Activated CD4-positive, CD25-positive, alpha-beta regulatory T cell treated with anti-CD3 and anti-CD28 coated beads, Interleukin-2, amount 50 U/mL, for 72 hours (primary cell): ENCODE measurements at regions not wholly inside any gene's neighbourhood (a gene's known extent, or its start where the extent isn't known, plus 50 kb on each side); places are given as distances from the start of the nearest gene placed in this dataset.

Source experiments
- DNase-seq: peaks from one replicate; pipeline ENCODE4 v3.0.0; 2021

DNA sequence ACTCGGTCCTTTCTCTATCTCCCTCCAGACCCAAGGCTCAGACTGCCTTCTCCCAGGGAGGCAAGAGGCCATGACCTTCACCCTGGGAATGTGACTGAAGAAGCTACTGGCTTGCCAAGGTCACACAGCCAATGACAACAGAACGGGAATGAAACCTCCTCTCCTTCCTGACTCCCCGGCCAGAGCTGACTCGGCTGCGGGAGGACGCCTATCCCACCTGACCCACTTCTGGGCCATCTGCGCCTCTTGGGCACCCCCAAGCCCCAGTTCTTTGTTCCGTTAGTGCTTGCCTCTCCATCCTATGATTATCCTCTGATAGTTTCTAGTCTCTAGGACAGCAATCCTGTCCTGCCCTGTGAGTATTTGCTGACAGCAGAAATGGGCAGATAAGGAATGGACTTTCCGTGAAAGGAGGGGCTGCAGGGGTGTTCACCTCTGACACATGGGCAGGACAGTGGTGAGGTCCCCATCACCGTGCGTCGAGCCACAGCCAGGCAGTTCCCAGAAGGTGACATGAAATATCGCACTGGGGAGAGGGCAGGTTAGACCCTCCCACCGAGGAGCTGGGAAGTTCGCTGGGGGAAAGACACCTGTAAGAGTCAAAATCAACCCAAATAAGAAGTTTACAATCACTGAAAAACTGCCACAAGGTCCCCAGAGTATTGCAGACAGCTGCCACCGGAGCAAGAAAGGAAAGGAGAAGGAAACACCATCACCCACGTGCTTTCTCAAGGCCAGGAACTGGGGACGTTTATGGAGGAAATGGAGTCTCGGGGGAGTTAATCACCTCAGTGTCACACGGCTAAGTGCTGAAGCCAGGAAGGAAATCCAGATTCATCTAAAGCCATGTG, 63.0 kb downstream of the INSIG1 start:
- DNase-seq, result no peak

- no peak for DNase-seq
These were observed 63.6 kb downstream of the INSIG1 start for GRCh38 chr7:155361346-155361680.

DNA sequence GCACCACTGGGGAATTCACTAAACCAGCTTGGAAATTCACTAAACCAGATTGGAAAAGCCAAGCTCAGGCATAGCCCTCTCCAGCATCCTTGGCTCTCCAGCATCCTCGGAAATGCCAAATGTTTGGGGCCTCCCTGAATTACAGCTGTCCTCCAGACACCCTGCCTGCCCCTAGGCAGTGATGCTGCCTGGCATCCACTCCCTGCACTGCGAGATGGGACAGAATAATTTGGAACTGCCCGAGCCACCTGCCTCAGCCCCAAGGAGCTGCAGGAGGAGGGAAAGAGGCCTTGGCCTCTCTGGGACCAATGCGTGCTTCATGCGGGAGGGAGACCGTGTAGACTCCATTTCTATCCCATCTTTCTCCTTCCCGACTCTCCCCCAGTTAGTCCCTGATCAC, 64.3 kb downstream of the INSIG1 start:
- DNase-seq, result no peak

- DNase-seq, result no peak
These were observed 64.9 kb downstream of the INSIG1 start for GRCh38 chr7:155362380-155363145.

GRCh38 chr7:155363146-155363539, 65.5 kb downstream of the INSIG1 start:
- DNase-seq, result no peak

- DNase-seq, result no peak
These were observed 66.3 kb downstream of the INSIG1 start for GRCh38 chr7:155363852-155364600.

DNA sequence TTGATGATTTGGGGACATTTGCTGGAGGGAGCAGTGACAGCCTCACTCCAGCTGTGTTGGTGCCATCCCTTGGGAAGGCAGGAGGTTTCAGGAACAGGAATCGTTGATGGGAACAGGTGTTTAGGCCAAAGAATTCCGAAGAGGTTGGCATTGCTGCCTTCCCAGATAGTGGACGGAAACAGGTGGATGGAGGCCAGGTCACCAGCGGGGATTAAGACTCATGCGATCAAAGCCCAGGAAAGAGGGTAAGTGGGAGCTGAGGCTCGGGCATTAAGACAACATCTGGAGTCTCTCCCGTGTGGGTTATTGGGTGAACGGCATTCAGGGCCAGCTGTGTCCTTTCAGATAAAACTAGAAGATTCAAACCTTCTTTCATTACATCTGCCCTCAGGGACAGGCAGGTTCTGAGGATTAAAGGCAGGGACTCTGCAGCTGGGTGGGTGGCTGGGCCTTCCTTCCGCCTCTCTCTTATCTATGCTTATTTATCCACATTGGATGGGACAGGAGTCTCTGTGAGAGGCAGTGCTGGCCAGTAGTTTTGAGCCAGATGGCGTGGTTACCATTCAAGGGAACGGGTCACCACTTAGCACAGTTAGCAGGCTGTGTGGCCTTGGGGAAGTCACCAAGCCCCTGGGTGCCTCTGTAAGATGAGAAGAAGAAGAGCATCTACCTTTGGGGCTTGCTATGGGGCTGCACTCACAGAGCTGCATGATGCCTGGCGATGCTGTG, 67.6 kb downstream of the INSIG1 start:
- DNase-seq, result no peak

GRCh38 chr7:155368894-155369600, 71.4 kb downstream of the INSIG1 start:
- DNase-seq, result no peak

DNA sequence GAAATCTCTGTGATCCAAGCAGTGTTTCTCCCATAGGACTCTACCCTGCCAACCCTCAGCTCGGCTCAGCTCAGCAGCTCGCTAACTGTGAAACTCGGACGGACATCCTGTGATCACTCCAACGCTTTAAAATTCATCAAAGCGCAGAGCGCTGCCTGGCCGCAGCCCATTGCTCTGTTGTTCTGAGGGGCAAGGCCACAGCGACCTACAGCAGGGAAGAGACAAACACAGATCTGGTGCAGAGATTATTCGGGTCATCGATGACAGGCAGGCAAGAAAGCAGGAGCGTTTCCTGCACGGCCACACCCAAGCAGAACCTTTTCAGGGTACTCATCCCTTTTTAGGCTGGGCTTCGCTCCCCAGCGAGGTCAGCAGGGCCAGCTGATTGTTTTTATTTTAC, 72.1 kb downstream of the INSIG1 start:
- no peak for DNase-seq

DNA sequence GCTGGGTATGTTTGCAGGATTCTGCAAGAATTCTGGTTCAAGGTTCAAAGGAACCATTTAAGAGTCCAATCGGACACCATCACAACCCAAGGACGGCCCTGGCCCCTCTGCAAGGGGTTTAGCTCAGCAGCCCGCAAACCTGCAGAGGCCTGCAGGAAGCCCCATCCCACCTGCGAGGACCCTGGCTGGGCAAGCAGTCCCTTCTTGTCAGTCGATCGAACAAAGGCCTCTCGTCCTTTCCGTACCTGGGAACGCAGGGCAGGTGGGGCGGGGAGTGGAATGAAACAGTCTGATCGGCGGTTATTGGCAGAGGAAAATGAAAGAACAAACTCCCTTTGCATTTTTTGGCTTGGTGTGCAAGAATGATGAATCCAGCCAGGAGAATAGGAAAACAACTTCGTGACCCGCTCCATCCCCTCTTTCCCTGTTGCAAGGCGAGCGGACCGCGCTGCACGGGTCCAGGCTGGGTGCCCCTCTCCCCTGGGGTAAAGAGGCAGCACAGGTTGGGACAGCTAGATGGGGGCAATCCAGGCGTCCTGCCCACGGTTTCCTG, 73.7 kb downstream of the INSIG1 start:
- DNase-seq, result no peak

DNA sequence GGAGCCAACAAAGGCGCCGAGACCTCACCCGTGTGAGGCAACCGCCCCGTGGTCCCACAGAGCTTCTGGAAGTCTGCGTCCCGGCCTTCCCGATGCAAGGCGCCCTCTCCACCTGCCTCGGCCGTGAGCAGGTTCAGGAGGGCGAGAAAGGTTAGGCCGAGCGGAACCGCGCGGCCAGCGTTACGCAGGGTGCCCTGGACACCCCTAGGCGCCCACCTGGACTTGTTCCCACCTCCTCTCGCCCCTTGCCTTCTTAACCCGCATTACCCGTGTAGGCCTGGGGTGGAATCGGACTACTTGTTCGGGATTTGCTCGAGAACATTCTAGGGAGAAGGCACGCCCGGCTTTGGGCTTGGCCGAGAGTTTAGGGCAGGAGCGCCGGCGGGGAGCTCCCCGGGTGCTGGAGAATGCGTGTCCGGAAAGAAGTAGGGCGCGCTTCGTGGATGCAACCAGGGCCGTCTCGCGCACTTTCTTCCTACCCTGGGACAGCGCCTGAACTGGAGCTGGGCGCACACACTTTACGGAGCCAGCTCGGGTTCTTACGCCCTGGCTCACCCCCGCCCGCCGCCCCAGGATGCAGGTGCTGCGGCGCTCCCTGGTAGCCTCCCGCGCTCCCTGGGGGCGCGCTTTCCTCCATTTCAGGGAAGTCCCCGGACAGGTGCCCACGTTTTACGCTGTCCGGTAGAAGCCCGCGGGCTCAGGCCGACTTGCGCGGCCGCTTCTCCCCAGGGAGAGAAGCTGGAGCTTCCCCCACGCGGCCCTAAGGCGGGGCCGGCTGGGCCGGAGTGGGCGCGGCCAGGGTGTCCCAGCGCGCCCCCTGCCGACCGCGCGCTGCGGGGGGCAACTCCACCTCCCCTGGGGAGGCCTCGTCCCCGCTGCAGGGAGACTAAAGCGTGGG, 74.5 kb downstream of the INSIG1 start:
- DNase-seq, result no peak

DNA sequence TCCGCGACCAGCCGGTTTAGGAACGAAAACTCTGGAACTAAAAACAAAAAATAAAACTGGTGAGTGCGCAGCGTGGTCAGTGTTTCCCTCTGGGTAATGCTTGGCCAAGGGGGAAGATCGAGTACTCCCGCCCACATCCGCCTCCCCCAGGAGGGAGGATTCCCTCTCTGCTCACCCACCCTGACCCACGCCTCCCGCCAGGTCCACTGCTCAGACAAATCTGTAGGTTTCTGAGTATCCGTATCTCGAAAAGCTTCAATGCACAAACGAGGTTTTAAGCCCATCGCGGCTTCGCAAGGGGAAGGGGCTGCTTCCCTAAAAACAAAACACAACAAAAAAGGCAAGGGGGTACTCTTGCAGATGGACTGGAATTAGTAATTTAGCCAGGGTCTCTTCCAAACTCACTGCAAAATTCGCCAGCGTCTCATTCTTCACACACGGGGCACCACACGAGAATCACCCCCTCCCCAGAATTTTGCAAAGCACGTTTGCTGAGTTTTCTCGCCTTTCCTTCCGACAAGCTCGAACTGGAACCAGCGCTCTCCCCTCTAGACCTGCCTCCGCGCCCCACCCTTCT, 75.2 kb downstream of the INSIG1 start:
- no peak for DNase-seq

DNA sequence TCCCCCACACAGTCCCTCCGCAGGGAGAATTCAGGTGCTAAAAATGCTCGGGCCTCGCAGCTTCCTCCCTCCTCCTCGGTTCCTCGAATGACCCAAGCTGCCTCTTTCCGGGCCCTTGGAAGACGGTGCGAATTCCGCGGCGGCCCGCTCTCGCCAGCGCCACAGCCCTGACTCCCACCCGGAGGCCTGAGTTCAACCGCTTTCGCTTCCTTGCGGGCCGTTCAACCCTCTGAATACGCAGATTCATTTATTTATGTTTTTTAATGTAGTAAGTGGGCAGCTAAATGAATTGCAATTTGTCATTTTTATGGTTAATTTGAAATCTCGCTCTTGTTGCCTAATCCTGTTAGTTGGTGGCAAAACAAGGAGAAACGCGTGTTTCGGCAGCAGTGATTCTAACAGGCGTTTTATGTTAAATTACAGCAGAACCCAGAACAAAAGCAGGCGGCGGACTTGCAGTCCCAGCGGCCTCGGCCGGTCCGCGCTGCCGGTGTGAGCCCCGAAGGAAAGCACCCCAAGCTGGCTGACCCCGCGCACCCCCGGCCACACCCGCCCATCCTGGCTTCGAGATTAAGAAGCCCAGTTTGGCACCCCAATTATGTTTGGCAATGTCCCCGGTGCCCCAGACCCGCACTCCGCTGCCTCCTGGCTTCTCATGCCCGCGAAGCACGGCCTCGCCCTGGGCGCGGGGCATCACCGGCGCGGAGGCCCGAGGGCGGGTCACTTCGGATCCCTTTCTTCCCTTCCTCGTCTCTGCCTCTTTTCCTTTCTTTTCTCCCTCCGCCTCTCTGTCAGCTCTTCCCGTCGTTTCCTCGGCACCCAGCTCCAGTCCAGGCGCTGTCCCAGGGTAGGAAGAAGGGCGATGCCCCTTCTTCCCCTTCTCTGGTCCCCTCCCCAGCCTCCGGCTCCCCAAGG, 75.9 kb downstream of the INSIG1 start:
- no peak for DNase-seq

- no peak for DNase-seq
These were observed 76.9 kb downstream of the INSIG1 start for GRCh38 chr7:155374276-155375252.

- no peak for DNase-seq
These were observed 77.9 kb downstream of the INSIG1 start for GRCh38 chr7:155375337-155376277.

DNA sequence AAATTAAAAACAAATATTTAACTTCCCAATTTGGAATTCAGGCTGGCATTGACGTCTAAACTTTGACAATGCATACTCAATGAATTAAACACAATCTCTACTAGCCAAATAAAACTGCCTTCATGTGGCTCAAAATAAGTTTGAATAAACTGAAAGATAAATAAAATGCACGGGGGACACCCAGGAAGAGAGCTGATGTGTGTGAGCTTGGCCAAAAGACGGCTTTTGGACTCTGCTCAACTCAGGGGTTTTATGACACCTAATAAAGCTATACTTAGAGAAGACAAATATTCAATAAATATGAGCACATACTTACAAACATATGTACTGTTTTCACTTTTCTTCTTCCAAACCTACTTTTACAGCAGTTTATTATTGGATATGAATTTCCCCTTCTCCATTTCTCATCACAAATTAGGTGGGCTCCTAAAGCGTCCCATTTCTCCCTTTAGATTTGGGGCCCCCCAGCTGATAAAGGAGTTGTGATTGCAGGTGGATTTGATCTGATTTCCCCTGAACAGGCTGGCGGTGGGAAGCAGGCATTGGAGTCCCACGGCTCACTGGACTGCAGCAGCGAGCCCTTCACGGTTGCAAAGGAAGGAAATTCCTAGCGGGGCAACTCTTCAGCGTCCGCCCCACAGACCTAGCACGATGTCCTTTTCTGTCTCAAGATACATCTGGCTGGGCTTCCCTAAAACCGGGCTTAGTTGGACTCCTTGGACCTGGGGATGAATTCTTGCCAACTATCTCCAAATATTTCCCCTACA, 79.6 kb downstream of the INSIG1 start:
- DNase-seq, result no peak
